PFSK-1 (cell line): ENCODE measurements at regions not wholly inside any gene's neighbourhood (a gene's known extent, or its start where the extent isn't known, plus 50 kb on each side); places are given as distances from the start of the nearest gene placed in this dataset.

ENCODE experiments used
- POLR2AphosphoS5 ChIP-seq: IDR thresholded peaks from 2 replicates; pipeline ENCODE4 v1.6.1; 2012; ENCODE audit warnings: low read depth, mild to moderate bottlenecking, control low read depth, low read length, moderate library complexity
- REST ChIP-seq, 2 experiments: IDR thresholded peaks; 2 replicates each; pipeline versions ENCODE4 v1.6.1 to v1.8.0; 2011 to 2012; ENCODE audit warnings: low read depth in 2 of 2, low read length in 2 of 2, control low read depth in 1 of 2, inconsistent platforms in 1 of 2, mild to moderate bottlenecking in 1 of 2, moderate library complexity in 1 of 2; ENCODE audit not compliant: insufficient read depth in 1 of 2
- SIN3A ChIP-seq: IDR thresholded peaks from 2 replicates; pipeline ENCODE4 v1.6.1; 2012; ENCODE audit warnings: mild to moderate bottlenecking, low read length, moderate library complexity, borderline replicate concordance; ENCODE audit not compliant: insufficient read depth
- TAF1 ChIP-seq: IDR thresholded peaks from 2 replicates; pipeline ENCODE4 v1.6.1; 2012; ENCODE audit warnings: low read length, control low read depth, borderline replicate concordance; ENCODE audit not compliant: insufficient read depth

DNA sequence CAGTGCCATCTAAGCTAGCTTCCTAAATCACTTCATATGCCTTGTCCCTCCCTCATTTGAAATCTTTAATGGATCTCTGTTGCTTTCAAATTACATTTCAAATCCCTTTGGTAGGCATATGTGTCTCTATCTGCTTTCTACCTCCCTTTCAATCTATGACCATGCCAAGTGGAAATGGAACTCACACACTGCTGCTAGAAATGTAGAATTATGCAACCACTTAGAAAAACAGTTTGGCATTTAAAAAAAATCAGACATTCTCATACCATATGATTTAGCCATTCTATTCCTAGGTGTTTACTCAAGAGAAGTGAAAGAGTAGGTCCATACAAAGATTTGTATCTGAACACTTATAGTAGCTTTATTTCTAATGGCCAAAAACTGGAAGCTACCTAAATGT, 413.5 kb upstream of the INTU start:
- TF ChIP-seq POLR2AphosphoS5 (no peak), TAF1 (no peak), REST (IDR thresholded peaks at IDR 0.05; ENCODE audit: insufficient read depth in 1 of 2, low read depth in 2 of 2, low read length in 2 of 2) (no peak), SIN3A (no peak)
